ENCODE measurements at regions not wholly inside any gene's neighbourhood (a gene's known extent, or its start where the extent isn't known, plus 50 kb on each side); places are given as distances from the start of the nearest gene placed in this dataset.

- Histone ChIP-seq H2AK5ac (ENCODE audit: low read depth, low read length) (no peak overlapping the region), H4K91ac (replicated peaks; ENCODE audit: insufficient read length, low read length) (no peak overlapping the region), H4K5ac (ENCODE audit: insufficient read length, low read depth, low read length) (no peak overlapping the region), H3K23ac (ENCODE audit: insufficient read length) (no peak overlapping the region), H3K4me1 (replicated peaks in 1 of 4; ENCODE audit: control insufficient read depth in 3 of 4, insufficient read depth in 4 of 4, low read length in 3 of 4) (no peaks in the 10 kb centered on the region), H3K27me3 (replicated peaks in 1 of 4; ENCODE audit: control insufficient read depth in 3 of 4, extremely low read depth in 1 of 4, insufficient read depth in 3 of 4, low read length in 3 of 4) (no peaks in the 10 kb centered on the region), H3K18ac (ENCODE audit: extremely low read depth, low read length) (no peak overlapping the region), H4K8ac (ENCODE audit: extremely low read depth, insufficient read depth, low read length) (no peak overlapping the region), H3K79me2 (ENCODE audit: control insufficient read depth in 1 of 2, insufficient read depth in 2 of 2, low read length in 2 of 2) (no peaks in the 10 kb centered on the region), H2BK15ac (ENCODE audit: low read length) (peak overlapping the region; percentile 5; the same call in 1 of the 2 replicates), H3K4ac (replicated peaks; ENCODE audit: insufficient read length, low read depth, low read length) (no peak overlapping the region), H2BK120ac (replicated peaks; ENCODE audit: low read depth, low read length) (no peak overlapping the region), H4K20me1 (replicated peaks in 1 of 2; ENCODE audit: control insufficient read depth in 1 of 2, insufficient read depth in 2 of 2, low read length in 2 of 2) (no peaks in the 10 kb centered on the region), H3K56ac (replicated peaks; ENCODE audit: insufficient read length, low read depth, low read length) (no peak overlapping the region), H2BK12ac (ENCODE audit: low read depth, low read length) (no peak overlapping the region), H2BK5ac (ENCODE audit: low read depth, low read length) (no peak overlapping the region), H3K4me2 (ENCODE audit: insufficient read depth in 1 of 2, low read depth in 2 of 2, low read length in 2 of 2) (no peak overlapping the region), H3K27ac (ENCODE audit: low read depth, low read length) (no peak overlapping the region), H3K14ac (ENCODE audit: insufficient read length) (no peak overlapping the region), H3K36me3 (ENCODE audit: control insufficient read depth in 2 of 4, insufficient read depth in 4 of 4, low read length in 3 of 4) (no peaks in the 10 kb centered on the region), H3K9me3 (ENCODE audit: insufficient read depth in 2 of 2, low read depth in 1 of 2, low read length in 1 of 2) (no peaks in the 10 kb centered on the region), H3K4me3 (ENCODE audit: extremely low read depth in 1 of 4, insufficient read depth in 2 of 4, low read depth in 3 of 4, low read length in 4 of 4) (no peak overlapping the region), H2AFZ (ENCODE audit: low read length) (no peak overlapping the region), H3K23me2 (ENCODE audit: low read depth, low read length) (no peaks in the 10 kb centered on the region), H2BK20ac (ENCODE audit: low read length) (no peak overlapping the region), H3K79me1 (ENCODE audit: low read depth, low read length) (no peaks in the 10 kb centered on the region), H3K9ac (replicated peaks in 1 of 4; ENCODE audit: extremely low read depth in 1 of 4, low read depth in 3 of 4, low read length in 3 of 4) (no peak overlapping the region)
- TF ChIP-seq MAFK (IDR thresholded peaks at IDR 0.05; ENCODE audit: low read depth, low read length) (no peak), TCF12 (IDR thresholded peaks at IDR 0.05; ENCODE audit: low read depth, low read length) (no peak), SP1 (IDR thresholded peaks at IDR 0.05; ENCODE audit: low read depth, low read length) (no peak), CTBP2 (IDR thresholded peaks at IDR 0.05; ENCODE audit: borderline replicate concordance, insufficient read depth, insufficient read length, low read length) (no peak), CHD2 (IDR thresholded peaks at IDR 0.05; ENCODE audit: low read length) (no peak), TBP (IDR thresholded peaks at IDR 0.05; ENCODE audit: low read depth, low read length) (no peak), HDAC6 (IDR thresholded peaks at IDR 0.05; ENCODE audit: low read depth, low read length) (no peak), KDM5A (IDR thresholded peaks at IDR 0.05; ENCODE audit: low read length) (no peak)
- TF ChIP-seq, protein P1, sequence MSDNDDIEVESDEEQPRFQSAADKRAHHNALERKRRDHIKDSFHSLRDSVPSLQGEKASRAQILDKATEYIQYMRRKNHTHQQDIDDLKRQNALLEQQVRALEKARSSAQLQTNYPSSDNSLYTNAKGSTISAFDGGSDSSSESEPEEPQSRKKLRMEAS (IDR thresholded peaks at IDR 0.05): no peak
- no peak for DNase-seq (ENCODE audit: low read depth in 1 of 2, low spot score in 2 of 2)
- FAIRE-seq: no peak
- POLR2A ChIA-PET (ENCODE audit: partially characterized antibody): no interaction called here
- 93% methylated on average over 4 of the region's 4 CpGs; no CpG with 5 or more reads in 1 of the 2 experiments for WGBS, 2 experiments (ENCODE audit: extremely low coverage in 1 of 2, insufficient coverage in 1 of 2, insufficient read length in 1 of 2, insufficient replicate concordance in 2 of 2, low coverage in 1 of 2, low lambda C conversion rate in 2 of 2, missing lambda C conversion rate in 1 of 2)
- CTCF ChIA-PET (ENCODE audit: partially characterized antibody): interaction anchor here (0.7 to 1.1 kb wide), 4 partner anchors 31 to 611 kb away, joined by 3 to 4 read pairs (median 3); no protein-coding TSS in a partner anchor
Observed at GRCh38 chr17:6213859-6214258, 143.7 kb downstream of the WSCD1 start.

Data from H1 (cell line).